H1 (cell line): ENCODE measurements at regions not wholly inside any gene's neighbourhood (a gene's known extent, or its start where the extent isn't known, plus 50 kb on each side); places are given as distances from the start of the nearest gene placed in this dataset.

ENCODE experiments used
- CHD2 ChIP-seq: IDR thresholded peaks from 2 replicates; pipeline ENCODE4 v1.6.1; 2012; ENCODE audit warnings: low read length, improper control_type of control experiment
- EZH2 ChIP-seq: fragments of 200-600 bp; sonication (generic); IDR thresholded peaks from 2 replicates; pipeline ENCODE4 v1.7.1; 2012; ENCODE audit warnings: low read depth, mild to moderate bottlenecking, moderate library complexity, low read length, inconsistent platforms; ENCODE audit not compliant: severe bottlenecking
- KDM1A ChIP-seq: fragments of 200-600, 300-600 bp; sonication (generic); IDR thresholded peaks from 2 replicates; pipeline ENCODE4 v1.7.1; 2016; ENCODE audit warnings: mild to moderate bottlenecking, low read length, borderline replicate concordance
- NANOG ChIP-seq: IDR thresholded peaks from 2 replicates; pipeline ENCODE4 v1.6.1; 2011; ENCODE audit warnings: low read length, low read depth, mild to moderate bottlenecking, inconsistent platforms; ENCODE audit not compliant: insufficient read depth, poor library complexity, severe bottlenecking
- PHF8 ChIP-seq: fragments of 200-600 bp; sonication (generic); conservative IDR thresholded peaks from 2 replicates; pipeline ENCODE4 v1.7.1; 2012; ENCODE audit warnings: low read depth, mild to moderate bottlenecking, inconsistent platforms, low read length, moderate library complexity
- POLR2A ChIP-seq, 2 experiments: IDR thresholded peaks; 1 replicate in 1 of 2; 2 replicates in 1 of 2; pipeline ENCODE4 v1.6.1; 2011; ENCODE audit warnings: low read depth in 2 of 2, low read length in 2 of 2, mild to moderate bottlenecking in 2 of 2; ENCODE audit errors: control extremely low read depth in 1 of 2
- POLR2AphosphoS5 ChIP-seq: IDR thresholded peaks from 2 replicates; pipeline ENCODE4 v1.6.1; 2011; ENCODE audit warnings: low read depth, low read length
- RBBP5 ChIP-seq: IDR thresholded peaks from 2 replicates; pipeline ENCODE4 v1.7.1; 2012; ENCODE audit warnings: low read depth, mild to moderate bottlenecking, inconsistent platforms, low read length, moderate library complexity, borderline replicate concordance
- RFX5 ChIP-seq: IDR thresholded peaks from 2 replicates; pipeline ENCODE4 v1.6.1; 2011; ENCODE audit warnings: low read depth, low read length, improper control_type of control experiment, borderline replicate concordance
- YY1 ChIP-seq: IDR thresholded peaks from 2 replicates; pipeline ENCODE4 v1.6.1; 2011; ENCODE audit warnings: low read depth, mild to moderate bottlenecking, low read length
- TF ChIP-seq, protein P1 (sequence below): IDR thresholded peaks from 2 replicates; pipeline ENCODE4 v1.6.1; 2012; ENCODE audit warnings: inconsistent platforms
- TF ChIP-seq, protein P2 (sequence below), 3 experiments: IDR thresholded peaks; 1 replicate in 2 of 3; 2 replicates in 1 of 3; pipeline versions ENCODE4 v1.5.1 to v1.6.1; 2011; ENCODE audit warnings: low read length in 3 of 3, mild to moderate bottlenecking in 3 of 3, inconsistent platforms in 2 of 3, low read depth in 1 of 3, moderate library complexity in 1 of 3; ENCODE audit not compliant: insufficient read depth in 1 of 3; ENCODE audit errors: control extremely low read depth in 1 of 3
- TF ChIP-seq, protein P3 (sequence below): IDR thresholded peaks from 2 replicates; pipeline ENCODE4 v1.6.1; 2012; ENCODE audit warnings: low read length, inconsistent platforms

GRCh38 chr12:88867510-88867909 is 287.2 kb upstream of the KITLG start:
- TF ChIP-seq, protein P1, sequence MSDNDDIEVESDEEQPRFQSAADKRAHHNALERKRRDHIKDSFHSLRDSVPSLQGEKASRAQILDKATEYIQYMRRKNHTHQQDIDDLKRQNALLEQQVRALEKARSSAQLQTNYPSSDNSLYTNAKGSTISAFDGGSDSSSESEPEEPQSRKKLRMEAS: no peak
- TF ChIP-seq, protein P2, sequence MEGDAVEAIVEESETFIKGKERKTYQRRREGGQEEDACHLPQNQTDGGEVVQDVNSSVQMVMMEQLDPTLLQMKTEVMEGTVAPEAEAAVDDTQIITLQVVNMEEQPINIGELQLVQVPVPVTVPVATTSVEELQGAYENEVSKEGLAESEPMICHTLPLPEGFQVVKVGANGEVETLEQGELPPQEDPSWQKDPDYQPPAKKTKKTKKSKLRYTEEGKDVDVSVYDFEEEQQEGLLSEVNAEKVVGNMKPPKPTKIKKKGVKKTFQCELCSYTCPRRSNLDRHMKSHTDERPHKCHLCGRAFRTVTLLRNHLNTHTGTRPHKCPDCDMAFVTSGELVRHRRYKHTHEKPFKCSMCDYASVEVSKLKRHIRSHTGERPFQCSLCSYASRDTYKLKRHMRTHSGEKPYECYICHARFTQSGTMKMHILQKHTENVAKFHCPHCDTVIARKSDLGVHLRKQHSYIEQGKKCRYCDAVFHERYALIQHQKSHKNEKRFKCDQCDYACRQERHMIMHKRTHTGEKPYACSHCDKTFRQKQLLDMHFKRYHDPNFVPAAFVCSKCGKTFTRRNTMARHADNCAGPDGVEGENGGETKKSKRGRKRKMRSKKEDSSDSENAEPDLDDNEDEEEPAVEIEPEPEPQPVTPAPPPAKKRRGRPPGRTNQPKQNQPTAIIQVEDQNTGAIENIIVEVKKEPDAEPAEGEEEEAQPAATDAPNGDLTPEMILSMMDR (IDR thresholded peaks at IDR 0.05; ENCODE audit: control extremely low read depth in 1 of 3, insufficient read depth in 1 of 3, low read depth in 1 of 3, low read length in 3 of 3): no peak
- TF ChIP-seq RFX5: no peak
- no peak for TF ChIP-seq EZH2
- TF ChIP-seq RBBP5: no peak
- no peak for TF ChIP-seq NANOG
- no peak for TF ChIP-seq YY1
- TF ChIP-seq POLR2A (IDR thresholded peaks at IDR 0.05; ENCODE audit: control extremely low read depth in 1 of 2, low read depth in 2 of 2, low read length in 2 of 2): no peak
- TF ChIP-seq CHD2: no peak
- TF ChIP-seq KDM1A: no peak
- TF ChIP-seq PHF8: no peak
- no peak for TF ChIP-seq POLR2AphosphoS5
- TF ChIP-seq, protein P3, sequence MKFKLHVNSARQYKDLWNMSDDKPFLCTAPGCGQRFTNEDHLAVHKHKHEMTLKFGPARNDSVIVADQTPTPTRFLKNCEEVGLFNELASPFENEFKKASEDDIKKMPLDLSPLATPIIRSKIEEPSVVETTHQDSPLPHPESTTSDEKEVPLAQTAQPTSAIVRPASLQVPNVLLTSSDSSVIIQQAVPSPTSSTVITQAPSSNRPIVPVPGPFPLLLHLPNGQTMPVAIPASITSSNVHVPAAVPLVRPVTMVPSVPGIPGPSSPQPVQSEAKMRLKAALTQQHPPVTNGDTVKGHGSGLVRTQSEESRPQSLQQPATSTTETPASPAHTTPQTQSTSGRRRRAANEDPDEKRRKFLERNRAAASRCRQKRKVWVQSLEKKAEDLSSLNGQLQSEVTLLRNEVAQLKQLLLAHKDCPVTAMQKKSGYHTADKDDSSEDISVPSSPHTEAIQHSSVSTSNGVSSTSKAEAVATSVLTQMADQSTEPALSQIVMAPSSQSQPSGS: no peak
